Endodermal cell (in vitro differentiated cells): ENCODE measurements at regions not wholly inside any gene's neighbourhood (a gene's known extent, or its start where the extent isn't known, plus 50 kb on each side); places are given as distances from the start of the nearest gene placed in this dataset.

Experiments
- DNase-seq: peaks from one replicate; pipeline ENCODE4 v3.0.0-alpha.2; 2017
- H3K27ac ChIP-seq: 2 replicates; pipeline ENCODE4 v1.5.1; 2013; ENCODE audit warnings: mild to moderate bottlenecking, low read depth, low read length, moderate library complexity
- H3K27me3 ChIP-seq: 2 replicates; pipeline ENCODE4 v1.6.1; 2013; ENCODE audit warnings: mild to moderate bottlenecking, low read length, moderate library complexity; ENCODE audit not compliant: insufficient read depth, control insufficient read depth, poor library complexity, severe bottlenecking
- H3K36me3 ChIP-seq: 2 replicates; pipeline ENCODE4 v1.7.0; 2013; ENCODE audit warnings: mild to moderate bottlenecking, low read length, moderate library complexity; ENCODE audit not compliant: control insufficient read depth, insufficient read depth
- H3K4me1 ChIP-seq: one replicate; pipeline ENCODE4 v1.7.0; 2013; ENCODE audit warnings: low read length; ENCODE audit not compliant: control insufficient read depth, insufficient read depth
- H3K4me3 ChIP-seq: 2 replicates; pipeline ENCODE4 v1.5.1; 2013; ENCODE audit warnings: mild to moderate bottlenecking, low read length, moderate library complexity
- H3K9ac ChIP-seq: 2 replicates; pipeline ENCODE4 v1.6.1; 2013; ENCODE audit warnings: mild to moderate bottlenecking, low read length, moderate library complexity; ENCODE audit not compliant: poor library complexity, severe bottlenecking; ENCODE audit errors: extremely low read depth
- H3K9me3 ChIP-seq: 2 replicates; pipeline ENCODE4 v1.6.1; 2013; ENCODE audit warnings: mild to moderate bottlenecking, low read length, moderate library complexity; ENCODE audit not compliant: control insufficient read depth
- H3K27ac Mint-ChIP-seq: 2 replicates; pipeline ENCODE4 v1.8.0; 2020; ENCODE audit warnings: mixed read lengths
- H3K27me3 Mint-ChIP-seq: 2 replicates; pipeline ENCODE4 v1.8.0; 2021; ENCODE audit warnings: mild to moderate bottlenecking, mixed read lengths; ENCODE audit not compliant: insufficient read depth
- H3K36me3 Mint-ChIP-seq: 2 replicates; pipeline ENCODE4 v1.8.0; 2020; ENCODE audit warnings: low read depth, mixed read lengths
- H3K4me1 Mint-ChIP-seq: 2 replicates; pipeline ENCODE4 v1.8.0; 2020; ENCODE audit warnings: mixed read lengths
- H3K4me3 Mint-ChIP-seq: 2 replicates; pipeline ENCODE4 v1.8.0; 2020; ENCODE audit warnings: mild to moderate bottlenecking, moderate library complexity, mixed read lengths
- H3K9me3 Mint-ChIP-seq: 2 replicates; pipeline ENCODE4 v1.8.0; 2020; ENCODE audit warnings: mild to moderate bottlenecking, mixed read lengths
- CTCF ChIP-seq: fragments of 200-600 bp; sonication (generic); conservative IDR thresholded peaks from 2 replicates; pipeline ENCODE4 v1.5.0; 2021; ENCODE audit warnings: antibody characterized with exemption, mild to moderate bottlenecking
- WGBS, 2 experiments: methylation state at CpG; one replicate each; pipeline versions ENCODE4 v1.1.5 to v1.1.7; 2013; ENCODE audit warnings: missing lambda C conversion rate in 2 of 2, mixed read lengths in 1 of 2; ENCODE audit not compliant: insufficient coverage in 1 of 2, insufficient read length in 1 of 2; 5-methylcytosine and 5-hydroxymethylcytosine counted together

DNA sequence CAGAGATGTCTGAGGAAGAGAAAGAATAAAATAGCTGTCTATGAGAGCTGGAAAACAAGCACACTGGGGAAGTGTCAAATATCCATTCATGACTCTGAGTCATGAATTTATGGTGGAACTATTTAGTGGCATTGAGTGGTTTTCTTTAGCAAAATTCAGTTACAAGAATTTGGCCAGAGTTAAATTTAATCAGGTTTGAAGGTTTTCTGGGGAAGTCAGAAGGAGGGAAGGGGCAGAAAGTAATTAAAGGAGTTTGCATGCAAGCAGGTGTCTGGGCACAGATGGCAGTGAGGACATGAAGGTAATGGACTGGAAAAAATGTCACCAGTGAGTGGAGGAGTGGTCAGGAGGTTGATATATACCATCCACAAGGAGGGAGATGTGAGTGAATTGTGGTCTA, 121.9 kb upstream of the IVNS1ABP start:
- no peaks in the 10 kb centered on the region for H3K4me1 ChIP-seq
- Mint-ChIP-seq H3K27ac (no peak overlapping the region), H3K4me1 (no peaks in the 10 kb centered on the region), H3K36me3 (no peaks in the 10 kb centered on the region), H3K4me3 (no peak overlapping the region), H3K27me3 (no peaks in the 10 kb centered on the region), H3K9me3 (no peaks in the 10 kb centered on the region)
- no peak overlapping the region for H3K27ac ChIP-seq
- H3K27me3 ChIP-seq = no peaks in the 10 kb centered on the region
- no peak overlapping the region for H3K9ac ChIP-seq
- DNase-seq = no peak
- no peak for TF ChIP-seq CTCF
- no peaks in the 10 kb centered on the region for H3K9me3 ChIP-seq
- H3K36me3 ChIP-seq = no peaks in the 10 kb centered on the region
- no peak overlapping the region for H3K4me3 ChIP-seq

DNA sequence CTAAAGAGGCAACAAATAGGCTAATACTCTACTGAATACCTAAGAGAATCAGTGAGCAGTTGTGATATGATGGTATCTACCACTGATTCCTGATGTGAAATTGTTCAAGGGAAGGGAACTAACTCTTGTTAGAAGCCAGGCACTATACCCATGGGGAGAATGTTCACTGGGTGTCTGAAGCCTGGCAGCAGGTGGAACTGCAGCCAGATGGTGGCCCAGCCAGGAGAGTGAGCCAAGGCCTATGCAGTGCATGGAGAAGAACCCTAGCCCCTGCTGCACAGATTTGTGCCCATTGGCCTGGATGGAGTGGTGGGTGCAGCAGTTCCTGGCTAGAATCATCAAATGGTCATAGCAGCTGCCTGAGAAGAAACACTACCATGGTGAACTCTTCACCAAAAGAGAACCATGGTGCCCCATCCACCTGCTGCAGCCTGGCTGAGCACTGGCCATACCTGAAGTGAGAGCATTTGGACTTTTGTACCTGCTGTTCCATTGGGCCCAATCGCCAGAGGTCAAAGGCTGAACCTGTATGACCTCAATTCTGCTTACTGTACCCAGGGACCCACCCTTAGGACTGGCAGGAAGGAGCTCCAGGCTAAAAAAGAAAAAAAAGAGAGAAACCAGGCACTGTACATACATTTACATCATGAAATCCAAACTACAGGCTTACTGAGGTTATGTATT, 118.8 kb upstream of the IVNS1ABP start:
- Histone ChIP-seq H3K27me3 (no peaks in the 10 kb centered on the region), H3K4me3 (no peak overlapping the region), H3K4me1 (no peaks in the 10 kb centered on the region), H3K9me3 (no peaks in the 10 kb centered on the region), H3K9ac (no peak overlapping the region), H3K27ac (no peak overlapping the region), H3K36me3 (no peaks in the 10 kb centered on the region)
- 83 to 100% methylated on average over 1 of the region's 1 CpG for WGBS, 2 experiments
- Mint-ChIP-seq H3K4me1 (no peaks in the 10 kb centered on the region), H3K27me3 (no peaks in the 10 kb centered on the region), H3K9me3 (no peaks in the 10 kb centered on the region), H3K27ac (no peak overlapping the region), H3K4me3 (no peak overlapping the region), H3K36me3 (no peaks in the 10 kb centered on the region)
- peak; percentile 24 for TF ChIP-seq CTCF
- no peak for DNase-seq

- no peaks in the 10 kb centered on the region for H3K27me3 Mint-ChIP-seq
- DNase-seq = no peak
- peaks cover 2% of the 10 kb centered on the region for H3K9me3 Mint-ChIP-seq
- no peak overlapping the region for H3K27ac ChIP-seq
- H3K36me3 ChIP-seq = no peaks in the 10 kb centered on the region
- H3K27me3 ChIP-seq = no peaks in the 10 kb centered on the region
- no peak overlapping the region for H3K27ac Mint-ChIP-seq
- H3K4me1 ChIP-seq = no peaks in the 10 kb centered on the region
- H3K4me3 ChIP-seq = no peak overlapping the region
- 85% methylated on average over 1 of the region's 1 CpG; no CpG with 5 or more reads in 1 of the 2 experiments for WGBS, 2 experiments
- no peaks in the 10 kb centered on the region for H3K9me3 ChIP-seq
- no peaks in the 10 kb centered on the region for H3K36me3 Mint-ChIP-seq
- no peak overlapping the region for H3K9ac ChIP-seq
- no peaks in the 10 kb centered on the region for H3K4me1 Mint-ChIP-seq
- no peak for TF ChIP-seq CTCF
- H3K4me3 Mint-ChIP-seq = no peak overlapping the region
Observed at GRCh38 chr1:185434721-185435120, 117.7 kb upstream of the IVNS1ABP start.
